CMK (cell line): ENCODE measurements at regions not wholly inside any gene's neighbourhood (a gene's known extent, or its start where the extent isn't known, plus 50 kb on each side); places are given as distances from the start of the nearest gene placed in this dataset.
"Not testable (repeated sequence)": the region's sequence is repeated elsewhere in the genome, so short reads cannot be mapped to it uniquely, and the experiment has no call there.

Source experiments
- DNase-seq: peaks from one replicate; pipeline ENCODE4 v3.0.0-alpha.2; 2010; ENCODE audit warnings: low read depth

GRCh38 chr14:45838597-45838996 lies 585.6 kb upstream of the MIS18BP1 start:
- no peak for DNase-seq

GRCh38 chr14:45819107-45819506 lies 566.1 kb upstream of the MIS18BP1 start:
- no peak for DNase-seq

GRCh38 chr14:45811155-45811554 lies 558.2 kb upstream of the MIS18BP1 start:
- no peak for DNase-seq

GRCh38 chr14:45810152-45810872 lies 557.3 kb upstream of the MIS18BP1 start:
- no peak for DNase-seq

GRCh38 chr14:45807178-45807899 lies 554.3 kb upstream of the MIS18BP1 start:
- no peak for DNase-seq

- DNase-seq = no peak
Observed at GRCh38 chr14:45799511-45799910, 546.5 kb upstream of the MIS18BP1 start.

- DNase-seq = no peak
Observed at GRCh38 chr14:45798659-45799058, 545.7 kb upstream of the MIS18BP1 start.

- DNase-seq = not testable (repeated sequence)
Observed at GRCh38 chr14:45796006-45796405, 543.0 kb upstream of the MIS18BP1 start.

- no peak for DNase-seq
Observed at GRCh38 chr14:45793081-45793480, 540.1 kb upstream of the MIS18BP1 start.

- DNase-seq = no peak
Observed at GRCh38 chr14:45790293-45790692, 537.3 kb upstream of the MIS18BP1 start.

GRCh38 chr14:45787167-45787566 lies 534.2 kb upstream of the MIS18BP1 start:
- DNase-seq = no peak

- no peak for DNase-seq
Observed at GRCh38 chr14:45786266-45786665, 533.3 kb upstream of the MIS18BP1 start.

- no peak for DNase-seq
Observed at GRCh38 chr14:45785240-45785639, 532.2 kb upstream of the MIS18BP1 start.

GRCh38 chr14:45766247-45766646 lies 513.2 kb upstream of the MIS18BP1 start:
- no peak for DNase-seq

GRCh38 chr14:45757655-45758054 lies 504.7 kb upstream of the MIS18BP1 start:
- no peak for DNase-seq

- DNase-seq = not testable (repeated sequence)
Observed at GRCh38 chr14:45756412-45756811, 503.4 kb upstream of the MIS18BP1 start.

- DNase-seq = no peak
Observed at GRCh38 chr14:45743884-45744283, 490.9 kb upstream of the MIS18BP1 start.

GRCh38 chr14:45742187-45742586 lies 489.2 kb upstream of the MIS18BP1 start:
- DNase-seq = no peak

GRCh38 chr14:45728434-45729225 lies 475.6 kb upstream of the MIS18BP1 start:
- no peak for DNase-seq

GRCh38 chr14:45727133-45727532 lies 474.1 kb upstream of the MIS18BP1 start:
- no peak for DNase-seq

GRCh38 chr14:45721472-45721871 lies 468.5 kb upstream of the MIS18BP1 start:
- no peak for DNase-seq

- no peak for DNase-seq
Observed at GRCh38 chr14:45716572-45716971, 463.6 kb upstream of the MIS18BP1 start.

- DNase-seq = no peak
Observed at GRCh38 chr14:45715946-45716345, 462.9 kb upstream of the MIS18BP1 start.
